T47D (cell line): ENCODE measurements at regions not wholly inside any gene's neighbourhood (a gene's known extent, or its start where the extent isn't known, plus 50 kb on each side); places are given as distances from the start of the nearest gene placed in this dataset.

Experiments
- DNase-seq, 2 experiments: peaks; one replicate each; pipeline versions ENCODE4 v3.0.0 to v3.0.0-alpha.2; 2011 to 2012; ENCODE audit warnings: low read depth in 1 of 2, low spot score in 1 of 2
- JUND ChIP-seq: IDR thresholded peaks from 2 replicates; pipeline ENCODE4 v1.6.1; 2012; ENCODE audit warnings: low read depth
- in situ Hi-C: cut with HindIII; loops from 2 replicates; pipeline ENCODE4 v1.10.0; 2016; ENCODE audit warnings: low sequenced_read_pairs, low pct_unique_long_range_greater_than_20kb

DNA sequence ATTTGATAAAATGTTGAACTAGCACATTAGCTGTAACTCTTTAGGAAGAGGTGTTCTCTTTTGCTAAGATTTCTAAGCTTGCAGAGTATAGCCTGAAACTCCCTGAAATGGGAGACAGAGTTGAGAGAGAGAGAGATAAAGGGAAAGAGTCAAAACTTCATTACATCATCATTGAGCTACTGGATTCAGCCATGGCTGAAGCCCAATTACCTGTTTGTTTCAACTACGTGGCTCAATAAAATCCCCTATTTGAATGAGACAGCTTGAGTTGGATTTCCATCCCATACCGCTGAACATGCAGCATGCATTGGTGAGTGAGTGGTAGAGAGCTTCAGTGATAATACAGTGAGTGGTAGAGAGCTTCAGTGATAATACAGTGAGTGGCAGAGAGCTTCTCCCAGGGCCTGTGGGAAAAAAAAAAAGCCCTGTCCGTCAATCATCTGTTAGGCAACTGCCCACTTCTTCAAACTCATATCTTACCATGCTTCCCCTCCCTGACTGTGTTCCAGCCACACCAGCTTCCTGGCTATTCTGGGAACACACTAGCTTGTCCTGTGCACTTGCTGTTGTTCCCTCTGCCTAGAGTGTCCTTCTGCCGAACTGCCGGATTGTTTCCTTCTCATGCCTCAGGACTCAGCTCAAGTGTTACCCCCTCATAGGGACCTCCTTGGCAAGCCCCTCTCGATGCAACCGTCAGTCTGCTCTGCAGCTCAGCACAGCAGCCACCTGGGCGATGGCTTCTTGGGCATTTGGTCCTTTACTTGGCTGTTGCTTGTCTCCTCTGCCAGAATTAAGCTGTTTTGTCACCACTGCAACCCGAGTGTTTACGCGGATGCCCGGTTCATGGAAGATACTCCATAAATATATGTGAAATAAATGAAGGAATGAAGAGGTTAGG lies 91.3 kb upstream of the EYA2 start:
- no peak for TF ChIP-seq JUND
- in situ Hi-C loops, result no loop called here
- DNase-seq, result no peak

DNA sequence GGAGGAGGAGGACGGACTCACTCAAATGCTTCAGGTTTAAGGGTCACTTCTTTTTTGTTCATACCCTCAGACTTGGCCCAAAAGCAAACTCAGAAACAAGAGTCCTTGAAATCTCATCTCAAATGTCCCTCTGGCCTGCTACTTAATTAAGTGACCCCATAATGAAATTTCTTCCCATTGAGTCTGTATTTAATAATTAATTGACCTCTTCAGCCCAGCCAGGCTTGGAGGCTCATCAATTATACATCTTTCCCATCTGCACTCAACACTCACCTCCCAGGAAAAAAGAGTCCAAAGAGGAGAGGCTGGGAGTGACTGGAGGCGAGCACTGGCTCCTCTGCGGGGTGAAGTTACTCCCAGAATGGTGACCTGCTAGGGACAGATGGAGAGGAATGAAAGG lies 90.5 kb upstream of the EYA2 start:
- in situ Hi-C loops, result no loop called here
- no peak for DNase-seq
- TF ChIP-seq JUND, result no peak

DNA sequence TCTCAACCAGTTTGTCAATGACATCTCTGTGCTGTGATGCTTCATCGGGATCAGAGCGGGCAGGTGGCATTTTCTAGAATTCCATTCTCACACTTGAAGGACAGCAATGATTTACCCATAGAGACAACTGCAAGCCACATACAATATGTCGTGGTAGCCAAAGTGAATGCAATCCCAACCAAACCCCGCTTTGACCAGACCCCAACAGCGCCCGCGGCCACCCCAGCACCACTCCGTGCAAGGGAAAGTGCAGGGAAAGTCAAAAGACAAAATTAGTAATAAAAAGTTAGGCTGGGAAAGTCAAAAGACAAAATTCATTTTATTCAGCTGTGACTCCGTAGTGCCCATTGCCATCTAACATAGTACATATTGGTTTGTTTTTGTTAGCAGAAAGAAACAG lies 88.8 kb upstream of the EYA2 start:
- TF ChIP-seq JUND, result no peak
- no peak for DNase-seq
- in situ Hi-C loops, result no loop called here

DNA sequence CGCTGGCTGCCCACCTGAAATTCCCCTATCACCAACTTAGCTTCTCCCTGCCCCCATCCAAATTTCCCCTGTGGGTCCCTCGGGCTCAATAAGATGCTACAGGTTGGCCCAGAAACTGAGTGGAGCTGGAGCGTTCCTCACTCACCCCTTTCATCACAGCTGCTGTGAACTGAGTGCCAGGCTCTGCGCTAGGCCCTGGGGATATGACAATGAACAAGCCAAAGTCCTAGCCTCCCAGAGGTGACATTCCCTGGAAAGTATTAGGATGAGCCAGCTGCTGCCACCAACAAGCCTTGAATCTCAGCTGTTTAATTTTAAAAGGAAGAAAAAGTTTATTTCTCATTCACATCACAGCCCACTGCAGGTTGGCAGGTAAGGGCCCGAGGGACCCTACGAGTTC lies 86.6 kb upstream of the EYA2 start:
- DNase-seq, result no peak

DNA sequence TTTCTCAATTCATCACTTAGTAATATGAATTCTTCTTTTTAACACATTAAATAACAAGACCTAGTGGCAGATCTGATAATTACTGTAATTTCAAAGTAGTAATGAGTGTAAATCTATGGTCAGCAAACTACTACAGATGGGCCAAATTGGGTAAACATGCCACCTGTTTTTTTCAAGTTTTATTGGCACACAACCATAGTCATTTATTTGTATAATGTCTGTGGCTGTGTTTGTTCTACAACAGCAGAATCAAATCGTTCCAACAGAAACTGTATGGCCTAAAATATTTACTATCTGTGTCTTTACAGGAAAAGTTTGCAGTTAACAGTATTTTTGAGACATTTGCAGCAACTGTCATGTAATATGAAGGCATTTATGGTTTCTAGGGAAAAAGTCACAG lies 86.1 kb upstream of the EYA2 start:
- in situ Hi-C loops, result no loop called here
- TF ChIP-seq JUND, result no peak
- peak; percentile 32 to 52 for DNase-seq

More for the DNA sequence above, 86.6 kb upstream of the EYA2 start:
- no peak for TF ChIP-seq JUND
- in situ Hi-C loops, result no loop called here

DNA sequence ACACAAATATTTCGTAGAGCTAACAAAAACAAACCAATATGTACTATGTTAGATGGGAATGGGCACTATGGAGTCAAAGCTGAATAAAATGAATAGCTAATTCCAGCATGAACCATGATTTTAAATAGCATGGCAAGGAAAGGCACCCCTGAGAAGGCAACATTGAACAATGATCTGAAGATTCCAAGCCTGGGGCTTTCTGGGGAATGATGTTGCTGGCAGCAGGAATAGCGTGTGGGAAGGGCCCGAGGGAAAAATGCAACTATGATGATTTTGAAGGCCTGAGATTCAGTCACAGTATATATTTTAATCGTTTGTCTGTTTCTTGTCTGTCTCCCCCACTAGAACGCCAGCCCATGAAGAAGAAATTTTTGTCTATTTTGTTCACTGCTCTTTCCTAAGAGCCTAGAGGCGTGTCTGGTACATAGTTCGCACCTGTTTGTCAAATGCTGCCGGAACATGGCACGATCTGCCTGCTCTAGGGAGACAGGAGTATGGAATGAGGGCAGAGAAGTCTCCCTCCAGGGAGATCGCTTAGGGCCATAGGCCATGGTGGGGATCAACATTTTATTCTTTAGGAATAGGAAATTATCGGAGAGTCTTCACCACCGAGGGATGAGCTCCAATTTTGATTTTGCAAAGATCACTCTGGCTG lies 84.8 kb upstream of the EYA2 start:
- in situ Hi-C loops, result no loop called here
- no peak for TF ChIP-seq JUND
- no peak for DNase-seq

DNA sequence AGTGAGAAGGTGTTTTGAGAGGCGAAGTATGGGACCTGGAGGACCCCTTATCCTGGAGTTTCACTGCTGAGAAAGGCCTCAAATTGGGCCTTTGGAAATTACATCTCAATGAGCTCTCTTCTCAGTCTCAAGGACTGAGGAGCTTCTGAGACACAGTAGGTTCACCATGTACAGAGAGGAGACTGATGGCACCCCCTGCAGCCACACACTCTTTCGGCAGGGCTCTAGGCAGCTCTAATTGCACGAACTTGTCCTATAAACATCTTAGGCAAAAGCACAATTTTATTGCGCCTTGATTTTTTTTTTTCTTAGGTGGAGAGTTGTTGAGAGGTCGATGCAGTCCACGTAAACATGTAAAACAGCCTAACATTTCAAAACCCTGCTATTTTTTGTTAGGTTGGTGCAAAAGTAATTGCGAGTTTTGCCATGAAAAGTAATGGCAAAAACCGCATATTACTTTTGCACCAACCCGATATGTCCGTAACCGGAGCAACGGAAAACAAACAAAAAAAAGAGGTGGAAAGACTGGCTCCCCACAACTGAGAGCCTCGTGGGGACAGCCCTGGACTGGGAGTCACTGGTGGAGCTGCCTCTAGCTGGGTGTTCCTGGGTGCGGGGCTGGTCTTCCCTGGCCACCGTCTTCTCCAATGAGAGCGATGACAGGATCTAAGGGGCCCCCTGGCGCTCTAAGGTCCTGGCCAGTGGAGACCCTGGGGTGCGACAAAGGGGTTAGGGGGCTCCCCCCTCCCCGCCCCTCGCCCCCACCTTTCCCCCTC lies 84.0 kb upstream of the EYA2 start:
- TF ChIP-seq JUND, result no peak
- DNase-seq, result no peak
- in situ Hi-C loops, result no loop called here

DNA sequence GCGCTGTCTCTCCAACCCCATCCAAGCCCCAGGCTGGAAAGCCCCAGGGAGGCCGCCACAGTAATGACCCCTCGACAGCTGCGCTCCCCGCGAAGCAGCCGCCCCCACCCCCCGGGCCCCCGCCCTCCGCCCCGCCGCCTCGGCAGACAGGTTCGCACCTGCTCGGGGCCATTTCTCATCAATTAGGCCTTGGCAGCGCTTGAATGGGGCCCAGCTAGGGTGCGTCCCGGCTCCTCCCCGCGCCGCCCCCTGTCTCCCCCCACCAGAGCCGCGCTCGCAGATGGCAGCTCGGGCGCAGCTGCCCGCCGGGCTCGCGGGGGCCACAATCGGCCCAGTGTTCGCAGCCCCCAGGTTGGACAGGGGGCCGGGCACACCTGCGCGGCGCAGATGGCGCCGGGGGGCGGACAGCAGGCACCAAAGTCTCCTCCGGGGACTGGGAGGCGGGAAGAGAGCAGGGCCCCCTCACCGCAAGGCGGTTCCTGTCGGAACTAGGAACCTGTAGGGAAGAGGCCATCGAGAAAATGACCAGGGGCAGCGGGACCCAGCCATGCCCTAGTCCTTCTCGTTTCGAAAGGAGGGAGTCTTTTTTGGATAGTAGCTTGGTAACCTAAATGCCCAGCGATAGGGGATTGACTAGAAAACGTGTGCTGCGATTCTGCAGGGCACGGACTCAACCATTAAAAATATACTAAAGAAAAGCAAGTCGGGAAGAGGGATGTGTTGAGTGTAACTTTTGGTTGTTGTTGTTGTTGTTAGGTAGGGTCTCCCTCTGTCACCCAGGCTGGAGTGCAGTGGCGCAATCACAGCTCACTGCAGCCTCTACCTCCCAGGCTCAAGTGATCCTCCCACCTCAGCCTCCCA lies 83.2 kb upstream of the EYA2 start:
- in situ Hi-C loops, result no loop called here
- no peak for TF ChIP-seq JUND
- DNase-seq, result no peak

DNA sequence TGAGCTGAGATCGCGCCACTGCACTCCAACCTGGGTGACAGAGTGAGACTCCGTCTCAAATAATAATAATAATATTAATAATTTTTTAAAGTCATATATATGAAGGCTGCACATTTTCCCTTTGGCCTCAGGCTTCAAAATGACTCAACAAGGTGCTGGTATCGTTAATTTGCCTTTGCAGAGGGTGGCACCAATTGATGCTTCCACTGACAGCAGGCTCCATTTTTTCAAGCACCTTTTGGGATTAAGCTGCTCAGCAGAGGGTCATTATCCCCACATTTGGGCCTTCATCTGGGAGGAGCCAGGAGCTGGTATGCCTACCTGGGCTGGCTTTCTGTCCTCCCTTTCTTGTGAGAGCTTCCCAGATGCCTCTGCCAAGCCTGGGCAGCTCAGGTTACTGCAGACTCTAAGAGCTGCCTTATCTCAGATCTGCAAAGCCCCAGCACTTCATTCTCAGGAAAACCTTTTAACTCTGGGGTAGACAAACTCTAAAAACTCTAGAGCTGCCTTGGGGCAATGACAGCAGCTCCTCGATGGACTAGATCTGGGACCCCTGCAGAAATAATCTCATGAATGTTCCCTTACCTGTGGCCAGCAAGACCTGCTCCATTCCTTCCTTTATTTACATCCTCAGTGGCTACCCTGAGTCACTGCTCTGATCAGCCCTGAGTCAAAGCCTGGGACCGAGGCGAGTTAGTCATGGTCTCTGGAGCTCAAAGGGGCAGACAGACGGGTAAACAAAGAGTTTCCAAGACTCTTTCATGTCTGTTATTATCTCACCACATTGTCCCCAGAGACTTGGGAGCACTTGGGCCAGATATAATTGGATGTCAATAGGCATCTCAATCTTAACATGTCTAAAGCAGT lies 80.0 kb upstream of the EYA2 start:
- DNase-seq, result peak in 1 of 2 experiments; percentile 51
- no peak for TF ChIP-seq JUND
- in situ Hi-C loops, result no loop called here

DNA sequence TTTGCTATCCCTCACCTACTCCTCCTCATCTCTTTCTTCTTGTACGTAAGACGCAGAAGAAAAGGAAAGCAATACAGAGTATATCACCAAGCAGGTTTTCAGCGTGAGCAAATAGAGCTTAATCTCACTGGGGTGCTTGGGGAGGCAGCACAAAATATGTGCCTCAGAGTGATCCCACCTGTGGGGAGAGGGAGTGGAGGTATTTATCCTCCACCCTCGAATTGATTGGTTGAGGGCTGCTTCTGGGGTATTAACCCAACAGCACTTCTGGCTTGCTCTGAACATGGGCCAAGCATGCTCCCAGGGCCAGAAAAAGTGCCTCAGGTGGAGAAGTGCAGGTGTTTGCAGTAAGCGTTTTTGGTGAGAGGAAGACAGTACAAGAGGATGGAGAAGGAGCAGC lies 78.5 kb upstream of the EYA2 start:
- no peak for TF ChIP-seq JUND
- in situ Hi-C loops, result no loop called here
- no peak for DNase-seq

DNA sequence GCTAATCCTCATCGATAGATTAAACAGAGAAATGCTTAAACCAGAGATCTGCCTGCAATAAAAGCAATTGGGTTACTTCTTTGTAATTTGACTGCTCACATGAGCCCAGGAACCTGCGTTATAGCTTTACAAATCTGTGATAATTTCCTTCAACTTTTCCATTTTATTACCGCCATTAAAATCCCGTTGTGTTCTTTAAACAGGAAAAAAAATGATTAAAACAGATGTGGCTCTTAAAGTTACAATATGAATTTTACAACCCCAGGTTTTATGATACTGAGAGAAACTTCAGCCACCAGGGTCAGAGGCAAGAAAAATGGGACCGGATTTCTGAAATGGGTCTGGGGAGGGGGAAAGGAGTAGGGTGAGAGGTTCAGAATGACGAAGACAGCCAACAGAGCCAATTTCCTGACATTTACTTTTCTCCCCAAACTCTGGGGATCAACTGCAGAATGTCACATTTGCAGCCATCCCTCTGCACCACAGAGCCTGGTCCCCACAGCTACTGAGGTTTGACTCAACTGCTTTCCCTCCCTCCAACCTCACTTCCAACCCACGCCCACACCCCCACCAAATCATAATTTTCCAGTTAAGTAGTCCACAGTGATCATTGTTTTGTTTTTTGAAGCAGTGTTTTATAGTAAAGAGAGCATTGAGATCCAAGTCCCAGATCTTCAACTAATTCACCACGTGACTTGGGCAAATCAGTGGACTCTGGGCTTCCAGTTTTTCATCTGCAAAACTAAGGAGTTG lies 77.6 kb upstream of the EYA2 start:
- in situ Hi-C loops, result no loop called here
- no peak for TF ChIP-seq JUND
- DNase-seq, result no peak
